Neural cell (in vitro differentiated cells): ENCODE measurements at regions not wholly inside any gene's neighbourhood (a gene's known extent, or its start where the extent isn't known, plus 50 kb on each side); places are given as distances from the start of the nearest gene placed in this dataset.

Experiments used
- H2AFZ ChIP-seq: fragments of 200-600, 300-800 bp; sonication (generic), shearing (Covaris generic); 2 replicates; pipeline ENCODE4 v1.6.0; 2014; ENCODE audit warnings: low read depth, mild to moderate bottlenecking, antibody characterized with exemption, low read length, moderate library complexity
- H3F3A ChIP-seq: fragments of 200-600 bp; shearing (Covaris generic); 2 replicates; pipeline ENCODE4 v1.6.1; 2016; ENCODE audit warnings: mild to moderate bottlenecking, moderate library complexity, mixed read lengths, antibody characterized with exemption, low read length; ENCODE audit not compliant: insufficient read depth, poor library complexity, severe bottlenecking
- H3K27ac ChIP-seq: fragments of 200-600, 300-800 bp; sonication (generic), shearing (Covaris generic); 2 replicates; pipeline ENCODE4 v1.5.1; 2014; ENCODE audit warnings: mild to moderate bottlenecking, low read length, moderate library complexity
- H3K27me3 ChIP-seq: fragments of 300-800, 200-600 bp; sonication (generic), shearing (Covaris generic); 2 replicates; pipeline ENCODE4 v1.6.0; 2014; ENCODE audit warnings: mild to moderate bottlenecking, low read depth, low read length, moderate library complexity; ENCODE audit not compliant: insufficient read depth
- H3K36me3 ChIP-seq: fragments of 300-800, 200-600 bp; sonication (generic), shearing (Covaris generic); 2 replicates; pipeline ENCODE4 v1.5.1; 2014; ENCODE audit warnings: mild to moderate bottlenecking, antibody characterized with exemption, low read length, moderate library complexity; ENCODE audit not compliant: insufficient read depth
- H3K4me2 ChIP-seq: fragments of 300-800, 200-600 bp; sonication (generic), shearing (Covaris generic); 2 replicates; pipeline ENCODE4 v1.6.0; 2014; ENCODE audit warnings: mild to moderate bottlenecking, low read length
- H3K4me3 ChIP-seq: fragments of 300-800, 200-600 bp; sonication (generic), shearing (Covaris generic); 2 replicates; pipeline ENCODE4 v1.5.1; 2014; ENCODE audit warnings: mild to moderate bottlenecking, low read length, moderate library complexity
- H3K79me2 ChIP-seq: fragments of 200-600 bp; shearing (Covaris generic); replicated peaks from 2 replicates; pipeline ENCODE4 v1.6.0; 2014; ENCODE audit warnings: mild to moderate bottlenecking, low read length, moderate library complexity; ENCODE audit not compliant: insufficient read depth
- H3K9ac ChIP-seq: fragments of 300-800, 200-600 bp; sonication (generic), shearing (Covaris generic); 2 replicates; pipeline ENCODE4 v1.6.1; 2016; ENCODE audit warnings: mild to moderate bottlenecking, low read length, mixed read lengths
- H3K9me2 ChIP-seq: fragments of 200-600 bp; shearing (Covaris generic); 2 replicates; pipeline ENCODE4 v1.6.1; 2016; ENCODE audit warnings: mild to moderate bottlenecking, low read length, mixed read lengths; ENCODE audit not compliant: insufficient read depth
- H3K9me3 ChIP-seq: fragments of 200-600, 300-800 bp; sonication (generic), shearing (Covaris generic); 2 replicates; pipeline ENCODE4 v1.6.1; 2016; ENCODE audit warnings: mild to moderate bottlenecking, mixed run types, low read length, moderate library complexity, mixed read lengths
- H4K20me1 ChIP-seq: fragments of 200-600 bp; shearing (Covaris generic); 2 replicates; pipeline ENCODE4 v1.6.1; 2016; ENCODE audit warnings: mild to moderate bottlenecking, mixed run types; ENCODE audit not compliant: insufficient read depth
- CTCF ChIP-seq: fragments of 450-650 bp; IDR thresholded peaks from 2 replicates; pipeline ENCODE4 v1.5.1; 2014; ENCODE audit warnings: antibody characterized with exemption, mild to moderate bottlenecking, moderate library complexity; ENCODE audit not compliant: poor library complexity, severe bottlenecking
- EP300 ChIP-seq: fragments of 450-650 bp; conservative IDR thresholded peaks from 2 replicates; pipeline ENCODE4 v1.6.1; 2014; ENCODE audit warnings: antibody characterized with exemption, mild to moderate bottlenecking, moderate library complexity; ENCODE audit not compliant: poor library complexity, severe bottlenecking
- EZH2 ChIP-seq: fragments of 200-600, 300-800 bp; shearing (Covaris generic), sonication (generic); IDR thresholded peaks from 2 replicates; pipeline ENCODE4 v1.6.1; 2014; ENCODE audit warnings: antibody characterized with exemption, low read length, borderline replicate concordance, mild to moderate bottlenecking; ENCODE audit not compliant: insufficient read depth, poor library complexity, severe bottlenecking
- MXI1 ChIP-seq: fragments of 450-650 bp; conservative IDR thresholded peaks from 2 replicates; pipeline ENCODE4 v1.6.1; 2014; ENCODE audit warnings: antibody characterized with exemption, mild to moderate bottlenecking; ENCODE audit not compliant: poor library complexity, severe bottlenecking
- POLR2AphosphoS5 ChIP-seq: IDR thresholded peaks from 2 replicates; pipeline ENCODE4 v1.6.1; 2012
- RAD21 ChIP-seq: fragments of 450-650 bp; conservative IDR thresholded peaks from 2 replicates; pipeline ENCODE4 v1.6.1; 2014; ENCODE audit warnings: antibody characterized with exemption, mild to moderate bottlenecking, moderate library complexity
- REST ChIP-seq: IDR thresholded peaks from 2 replicates; pipeline ENCODE4 v1.6.1; 2012; ENCODE audit warnings: borderline replicate concordance
- SMC3 ChIP-seq: fragments of 450-650 bp; conservative IDR thresholded peaks from 2 replicates; pipeline ENCODE4 v1.6.1; 2014; ENCODE audit warnings: antibody characterized with exemption, mild to moderate bottlenecking, moderate library complexity; ENCODE audit not compliant: poor library complexity
- TAF1 ChIP-seq: IDR thresholded peaks from 2 replicates; pipeline ENCODE4 v1.6.1; 2012; ENCODE audit warnings: low read depth

GRCh38 chr4:60033826-60034225 is 1166.3 kb upstream of the ADGRL3 start:
- no peak overlapping the region for H3K27ac ChIP-seq
- H3K36me3 ChIP-seq, result no peaks in the 10 kb centered on the region
- no peaks in the 10 kb centered on the region for H3K9me2 ChIP-seq
- no peak overlapping the region for H3K4me2 ChIP-seq
- no peaks in the 10 kb centered on the region for H4K20me1 ChIP-seq
- TF ChIP-seq REST (no peak), CTCF (no peak)
- no peaks in the 10 kb centered on the region for H3K27me3 ChIP-seq
- no peak overlapping the region for H3K4me3 ChIP-seq
- H3K9ac ChIP-seq, result no peak overlapping the region
- H3K9me3 ChIP-seq, result no peaks in the 10 kb centered on the region
- no peak overlapping the region for H2AFZ ChIP-seq
- no peaks in the 10 kb centered on the region for H3K79me2 ChIP-seq
- no peaks in the 10 kb centered on the region for H3F3A ChIP-seq

- Histone ChIP-seq H3K27ac (no peak overlapping the region), H3K4me3 (no peak overlapping the region), H3K9ac (no peak overlapping the region), H2AFZ (no peak overlapping the region), H3K36me3 (no peaks in the 10 kb centered on the region), H3K9me3 (no peaks in the 10 kb centered on the region), H4K20me1 (no peaks in the 10 kb centered on the region), H3F3A (no peaks in the 10 kb centered on the region), H3K4me2 (no peak overlapping the region), H3K9me2 (no peaks in the 10 kb centered on the region), H3K27me3 (no peaks in the 10 kb centered on the region), H3K79me2 (no peaks in the 10 kb centered on the region)
- no peak for TF ChIP-seq SMC3
- no peak for TF ChIP-seq EZH2
- TF ChIP-seq MXI1, result no peak
- no peak for TF ChIP-seq EP300
- no peak for TF ChIP-seq CTCF
- TF ChIP-seq POLR2AphosphoS5, result no peak
- no peak for TF ChIP-seq TAF1
- no peak for TF ChIP-seq RAD21
- TF ChIP-seq REST, result no peak
These were observed 1165.8 kb upstream of the ADGRL3 start for GRCh38 chr4:60034361-60034760.
